OCI-LY1 (cell line): ENCODE measurements at regions not wholly inside any gene's neighbourhood (a gene's known extent, or its start where the extent isn't known, plus 50 kb on each side); places are given as distances from the start of the nearest gene placed in this dataset.

Source experiments
- H2AFZ ChIP-seq: fragments of 200-600 bp; sonication (generic), shearing (Covaris generic); 2 replicates; pipeline ENCODE4 v1.6.0; 2014; ENCODE audit warnings: antibody characterized with exemption, mild to moderate bottlenecking, low read length
- H3F3A ChIP-seq: fragments of 200-600 bp; sonication (generic), shearing (Covaris generic); 2 replicates; pipeline ENCODE4 v1.6.0; 2014; ENCODE audit warnings: mild to moderate bottlenecking, antibody characterized with exemption, low read length, moderate library complexity; ENCODE audit not compliant: insufficient read depth
- H3K27ac ChIP-seq: fragments of 200-600 bp; sonication (generic); 2 replicates; pipeline ENCODE4 v1.5.1; 2014; ENCODE audit warnings: low read length, mixed run types, mild to moderate bottlenecking, low read depth; ENCODE audit not compliant: poor library complexity, severe bottlenecking
- H3K27me3 ChIP-seq: fragments of 200-600 bp; sonication (generic); 2 replicates; pipeline ENCODE4 v1.6.0; 2014; ENCODE audit warnings: antibody characterized with exemption, mild to moderate bottlenecking, low read length, moderate library complexity; ENCODE audit not compliant: insufficient read depth
- H3K36me3 ChIP-seq: fragments of 200-600 bp; sonication (generic); 2 replicates; pipeline ENCODE4 v1.6.1; 2014; ENCODE audit warnings: mild to moderate bottlenecking, antibody characterized with exemption, low read length, moderate library complexity, mixed read lengths; ENCODE audit not compliant: insufficient read depth
- H3K4me1 ChIP-seq: fragments of 200-600 bp; sonication (generic); 2 replicates; pipeline ENCODE4 v1.5.1; 2014; ENCODE audit warnings: mild to moderate bottlenecking, low read length, moderate library complexity; ENCODE audit not compliant: insufficient read depth, severe bottlenecking
- H3K4me2 ChIP-seq: fragments of 200-600 bp; sonication (generic), shearing (Covaris generic); 2 replicates; pipeline ENCODE4 v1.6.1; 2014; ENCODE audit warnings: low read length
- H3K4me3 ChIP-seq: fragments of 200-600 bp; sonication (generic); 2 replicates; pipeline ENCODE4 v1.5.1; 2014; ENCODE audit warnings: low read length, low read depth, mild to moderate bottlenecking, mixed read lengths; ENCODE audit not compliant: poor library complexity, severe bottlenecking
- H3K79me2 ChIP-seq: fragments of 200-600 bp; shearing (Covaris generic); 2 replicates; pipeline ENCODE4 v1.6.1; 2016; ENCODE audit warnings: mixed run types, low read length, mixed read lengths; ENCODE audit not compliant: insufficient read depth
- H3K9ac ChIP-seq: fragments of 200-600 bp; sonication (generic), shearing (Covaris generic); 2 replicates; pipeline ENCODE4 v1.6.1; 2014; ENCODE audit warnings: mild to moderate bottlenecking, low read length, mixed read lengths
- H3K9me2 ChIP-seq: fragments of 200-600 bp; sonication (generic), shearing (Covaris generic); 2 replicates; pipeline ENCODE4 v1.6.1; 2014; ENCODE audit warnings: low read depth, mild to moderate bottlenecking, low read length, mixed read lengths
- H3K9me3 ChIP-seq: fragments of 200-600 bp; shearing (Covaris generic); 2 replicates; pipeline ENCODE4 v1.6.1; 2014; ENCODE audit warnings: low read length, mixed read lengths
- H4K20me1 ChIP-seq: fragments of 200-600 bp; sonication (generic), shearing (Covaris generic); 2 replicates; pipeline ENCODE4 v1.6.0; 2016; ENCODE audit warnings: mild to moderate bottlenecking, low read length; ENCODE audit not compliant: insufficient read depth
- CTCF ChIP-seq: fragments of 200-600 bp; sonication (generic), shearing (Covaris generic); IDR thresholded peaks from 2 replicates; pipeline ENCODE4 v1.5.1; 2017; ENCODE audit warnings: mild to moderate bottlenecking, antibody characterized with exemption, low read length, moderate library complexity, mixed read lengths
- EZH2 ChIP-seq: fragments of 200-600 bp; sonication (generic), shearing (Covaris generic); IDR thresholded peaks from 2 replicates; pipeline ENCODE4 v1.8.0; 2017; ENCODE audit warnings: borderline replicate concordance, mixed run types, mild to moderate bottlenecking, antibody characterized with exemption, low read length, moderate library complexity, mixed read lengths

GRCh38 chr18:42229211-42230210 is 274.5 kb downstream of the PIK3C3 start:
- no peaks in the 10 kb centered on the region for H3K4me1 ChIP-seq
- TF ChIP-seq CTCF (no peak), EZH2 (no peak)
- H3K27me3 ChIP-seq = no peaks in the 10 kb centered on the region
- no peaks in the 10 kb centered on the region for H4K20me1 ChIP-seq
- no peaks in the 10 kb centered on the region for H3F3A ChIP-seq
- no peak overlapping the region for H2AFZ ChIP-seq
- no peaks in the 10 kb centered on the region for H3K36me3 ChIP-seq
- no peak overlapping the region for H3K4me2 ChIP-seq
- H3K9me2 ChIP-seq = no peaks in the 10 kb centered on the region
- no peaks in the 10 kb centered on the region for H3K79me2 ChIP-seq
- H3K9me3 ChIP-seq = no peaks in the 10 kb centered on the region
- no peak overlapping the region for H3K9ac ChIP-seq
- H3K27ac ChIP-seq = no peak overlapping the region
- H3K4me3 ChIP-seq = no peak overlapping the region

GRCh38 chr18:42230636-42231035 is 275.6 kb downstream of the PIK3C3 start:
- Histone ChIP-seq H3F3A (no peaks in the 10 kb centered on the region), H3K79me2 (no peaks in the 10 kb centered on the region), H3K9ac (no peak overlapping the region), H3K27ac (no peak overlapping the region), H2AFZ (no peak overlapping the region), H3K36me3 (no peaks in the 10 kb centered on the region), H3K4me3 (no peak overlapping the region), H3K4me2 (no peak overlapping the region), H3K4me1 (no peaks in the 10 kb centered on the region), H3K9me3 (no peaks in the 10 kb centered on the region), H4K20me1 (no peaks in the 10 kb centered on the region), H3K9me2 (no peaks in the 10 kb centered on the region), H3K27me3 (no peaks in the 10 kb centered on the region)
- TF ChIP-seq CTCF = no peak
- no peak for TF ChIP-seq EZH2

- no peaks in the 10 kb centered on the region for H3K79me2 ChIP-seq
- no peaks in the 10 kb centered on the region for H3F3A ChIP-seq
- H3K9me2 ChIP-seq = no peaks in the 10 kb centered on the region
- no peak overlapping the region for H3K27ac ChIP-seq
- H3K27me3 ChIP-seq = no peaks in the 10 kb centered on the region
- no peaks in the 10 kb centered on the region for H4K20me1 ChIP-seq
- no peaks in the 10 kb centered on the region for H3K9me3 ChIP-seq
- TF ChIP-seq CTCF (no peak), EZH2 (no peak)
- H3K4me3 ChIP-seq = no peak overlapping the region
- H3K4me2 ChIP-seq = no peak overlapping the region
- no peaks in the 10 kb centered on the region for H3K36me3 ChIP-seq
- no peak overlapping the region for H3K9ac ChIP-seq
- H3K4me1 ChIP-seq = no peaks in the 10 kb centered on the region
- H2AFZ ChIP-seq = no peak overlapping the region
These were observed 276.2 kb downstream of the PIK3C3 start for GRCh38 chr18:42231284-42231683.
